ENCODE measurements at regions not wholly inside any gene's neighbourhood (a gene's known extent, or its start where the extent isn't known, plus 50 kb on each side); places are given as distances from the start of the nearest gene placed in this dataset.

DNA sequence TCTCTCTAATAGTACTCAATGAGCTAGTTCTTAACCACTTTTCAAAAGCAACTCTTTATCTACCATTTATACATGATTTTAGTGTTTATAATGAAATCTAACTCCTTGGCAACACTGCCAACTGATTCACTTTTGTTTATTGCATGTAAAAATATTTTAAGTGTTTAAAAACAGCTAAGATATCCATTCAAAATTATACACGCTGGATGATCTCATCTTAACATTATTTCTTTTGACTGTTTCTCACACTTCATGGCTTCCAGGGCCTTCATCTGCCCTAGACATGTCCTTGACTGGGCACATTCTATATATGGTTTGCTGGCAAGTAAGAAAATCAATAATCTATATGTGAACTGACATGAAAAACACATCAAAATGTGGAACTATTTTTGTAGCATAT is 414.6 kb upstream of the LUZP2 start:
- no peak for DNase-seq (ENCODE audit: low read depth in 2 of 2)
- H3K4me3 ChIP-seq (replicated peaks in 1 of 2; ENCODE audit: low read depth in 2 of 2, low read length in 2 of 2), result no peak overlapping the region
- TF ChIP-seq, protein P1, sequence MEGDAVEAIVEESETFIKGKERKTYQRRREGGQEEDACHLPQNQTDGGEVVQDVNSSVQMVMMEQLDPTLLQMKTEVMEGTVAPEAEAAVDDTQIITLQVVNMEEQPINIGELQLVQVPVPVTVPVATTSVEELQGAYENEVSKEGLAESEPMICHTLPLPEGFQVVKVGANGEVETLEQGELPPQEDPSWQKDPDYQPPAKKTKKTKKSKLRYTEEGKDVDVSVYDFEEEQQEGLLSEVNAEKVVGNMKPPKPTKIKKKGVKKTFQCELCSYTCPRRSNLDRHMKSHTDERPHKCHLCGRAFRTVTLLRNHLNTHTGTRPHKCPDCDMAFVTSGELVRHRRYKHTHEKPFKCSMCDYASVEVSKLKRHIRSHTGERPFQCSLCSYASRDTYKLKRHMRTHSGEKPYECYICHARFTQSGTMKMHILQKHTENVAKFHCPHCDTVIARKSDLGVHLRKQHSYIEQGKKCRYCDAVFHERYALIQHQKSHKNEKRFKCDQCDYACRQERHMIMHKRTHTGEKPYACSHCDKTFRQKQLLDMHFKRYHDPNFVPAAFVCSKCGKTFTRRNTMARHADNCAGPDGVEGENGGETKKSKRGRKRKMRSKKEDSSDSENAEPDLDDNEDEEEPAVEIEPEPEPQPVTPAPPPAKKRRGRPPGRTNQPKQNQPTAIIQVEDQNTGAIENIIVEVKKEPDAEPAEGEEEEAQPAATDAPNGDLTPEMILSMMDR (IDR thresholded peaks at IDR 0.05; ENCODE audit: low read depth, low read length), result no peak

DNA sequence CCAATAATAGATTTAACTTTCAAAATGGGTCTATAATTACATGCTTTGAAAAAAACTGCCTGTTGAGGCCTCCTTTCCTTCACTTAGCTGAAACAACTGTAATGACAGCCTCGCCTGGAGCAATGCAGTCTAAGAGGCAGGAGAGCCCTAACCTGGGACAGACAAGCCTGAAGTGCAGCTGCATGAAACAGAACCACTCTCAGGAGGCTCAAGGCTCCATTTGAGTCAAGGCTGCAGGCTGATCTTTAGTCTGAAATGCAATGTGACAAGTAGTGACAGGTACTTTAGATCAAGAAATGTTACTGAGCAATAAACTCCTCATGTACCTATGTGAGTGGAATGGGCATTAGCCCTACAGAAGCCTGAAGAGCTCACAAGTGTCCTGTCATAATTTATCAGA is 414.0 kb upstream of the LUZP2 start:
- TF ChIP-seq, protein P1 (IDR thresholded peaks at IDR 0.05; ENCODE audit: low read depth, low read length), result no peak
- DNase-seq (ENCODE audit: low read depth in 2 of 2), result no peak
- no peak overlapping the region for H3K4me3 ChIP-seq (replicated peaks in 1 of 2; ENCODE audit: low read depth in 2 of 2, low read length in 2 of 2)

DNA sequence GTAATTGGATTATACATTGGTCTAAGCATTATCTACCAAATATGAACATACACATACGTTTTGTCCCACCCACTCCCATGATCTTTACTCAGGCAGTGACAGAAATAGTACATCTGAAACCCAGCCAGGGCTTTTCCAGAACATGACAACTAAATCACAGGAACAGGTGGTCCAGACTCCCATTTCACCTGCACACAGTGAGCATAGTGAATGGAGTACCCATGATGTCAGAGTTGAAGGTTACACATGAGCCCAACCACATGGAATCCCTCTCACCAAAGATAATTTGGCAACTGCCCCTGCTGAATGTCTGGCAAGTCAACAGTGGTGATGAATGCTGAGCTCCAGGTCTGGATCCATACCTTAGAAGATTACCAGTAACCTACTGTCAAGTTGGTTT is 411.9 kb upstream of the LUZP2 start:
- DNase-seq (ENCODE audit: low read depth in 2 of 2), result no peak
- TF ChIP-seq, protein P1 (IDR thresholded peaks at IDR 0.05; ENCODE audit: low read depth, low read length), result no peak
- no peak overlapping the region for H3K4me3 ChIP-seq (replicated peaks in 1 of 2; ENCODE audit: low read depth in 2 of 2, low read length in 2 of 2)

DNA sequence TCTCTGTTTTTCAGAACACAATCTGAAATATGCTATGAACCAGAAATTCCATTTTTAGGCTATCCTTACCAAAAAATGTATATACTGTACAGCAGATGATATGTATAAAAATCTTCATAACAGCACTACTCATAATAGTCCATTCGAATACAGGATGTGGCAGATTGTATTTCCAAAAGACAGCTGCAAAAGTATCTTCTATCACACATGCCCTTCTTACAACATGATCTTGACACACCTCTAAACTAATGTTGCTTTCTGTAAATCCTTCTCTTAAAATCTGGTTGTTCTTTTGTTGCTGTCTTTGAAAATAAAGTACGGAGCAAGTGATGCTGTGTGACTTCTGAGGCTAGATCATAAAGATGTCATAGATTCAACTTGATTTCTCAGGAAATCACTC is 409.9 kb upstream of the LUZP2 start:
- no peak overlapping the region for H3K4me3 ChIP-seq (replicated peaks in 1 of 2; ENCODE audit: low read depth in 2 of 2, low read length in 2 of 2)
- DNase-seq (ENCODE audit: low read depth in 2 of 2), result no peak
- TF ChIP-seq, protein P1 (IDR thresholded peaks at IDR 0.05; ENCODE audit: low read depth, low read length), result no peak

DNA sequence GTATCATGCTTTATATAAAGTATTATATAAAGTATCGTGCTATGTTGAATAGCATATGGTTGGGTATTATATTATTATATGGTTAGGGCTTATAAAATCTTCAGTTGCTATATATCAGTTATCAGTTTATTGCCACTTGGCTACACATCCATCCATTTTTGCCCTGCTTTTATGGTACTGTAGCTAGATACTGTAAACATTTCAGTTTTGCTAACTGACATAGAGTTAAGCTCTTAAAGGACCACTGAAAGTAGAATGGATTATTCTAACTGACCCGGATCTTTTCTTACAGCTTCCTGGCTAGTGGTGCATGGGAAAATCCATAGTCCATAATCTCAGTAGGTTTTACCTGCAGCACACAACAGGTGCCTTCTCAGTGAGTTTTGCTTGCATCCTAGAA is 405.3 kb upstream of the LUZP2 start:
- H3K4me3 ChIP-seq (replicated peaks in 1 of 2; ENCODE audit: low read depth in 2 of 2, low read length in 2 of 2), result no peak overlapping the region
- no peak for DNase-seq (ENCODE audit: low read depth in 2 of 2)
- TF ChIP-seq, protein P1 (IDR thresholded peaks at IDR 0.05; ENCODE audit: low read depth, low read length), result no peak

DNA sequence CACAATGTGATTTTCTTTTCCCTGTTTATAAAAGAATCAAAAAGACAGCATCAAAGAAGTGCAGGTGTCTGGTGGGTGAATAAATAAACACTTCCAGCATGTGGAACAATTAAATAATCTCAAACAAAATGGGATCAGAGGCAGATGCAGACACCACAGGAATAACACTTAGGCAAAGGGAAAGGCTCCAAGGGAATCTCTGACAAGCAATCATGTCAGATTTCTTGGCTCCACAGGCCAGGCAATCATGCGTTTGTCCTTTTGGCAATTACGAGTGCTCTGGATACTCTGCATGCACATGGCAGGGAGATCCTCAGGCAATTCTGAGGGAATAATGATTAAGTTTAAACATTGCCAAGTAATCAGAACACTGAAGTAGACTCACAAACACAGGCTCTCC is 403.5 kb upstream of the LUZP2 start:
- DNase-seq (ENCODE audit: low read depth in 2 of 2), result no peak
- H3K4me3 ChIP-seq (replicated peaks in 1 of 2; ENCODE audit: low read depth in 2 of 2, low read length in 2 of 2), result no peak overlapping the region
- TF ChIP-seq, protein P1 (IDR thresholded peaks at IDR 0.05; ENCODE audit: low read depth, low read length), result no peak

DNA sequence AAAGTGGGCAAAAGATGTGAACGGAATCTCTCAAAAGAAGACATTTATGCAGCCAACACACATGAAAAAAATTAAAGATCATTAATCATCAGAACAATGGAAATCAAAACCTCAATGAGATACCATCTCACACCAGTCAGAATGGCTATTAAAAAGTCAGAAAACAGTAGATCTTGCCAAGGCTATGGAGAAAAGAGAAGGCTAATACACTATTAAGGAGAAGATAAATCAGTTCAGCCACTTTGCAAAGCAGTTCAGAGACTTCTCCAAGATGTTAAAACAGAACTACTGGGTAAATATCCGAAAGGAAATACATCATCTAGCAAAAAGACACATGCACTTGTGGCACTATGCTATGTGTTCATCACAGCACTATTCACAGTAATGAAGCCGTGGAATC is 388.2 kb upstream of the LUZP2 start:
- no peak for DNase-seq (ENCODE audit: low read depth in 2 of 2)
- TF ChIP-seq, protein P1 (IDR thresholded peaks at IDR 0.05; ENCODE audit: low read depth, low read length), result no peak
- no peak overlapping the region for H3K4me3 ChIP-seq (replicated peaks in 1 of 2; ENCODE audit: low read depth in 2 of 2, low read length in 2 of 2)

Measured in cardiac fibroblast (primary cell).